ENCODE measurements at regions not wholly inside any gene's neighbourhood (a gene's known extent, or its start where the extent isn't known, plus 50 kb on each side); places are given as distances from the start of the nearest gene placed in this dataset.

DNA sequence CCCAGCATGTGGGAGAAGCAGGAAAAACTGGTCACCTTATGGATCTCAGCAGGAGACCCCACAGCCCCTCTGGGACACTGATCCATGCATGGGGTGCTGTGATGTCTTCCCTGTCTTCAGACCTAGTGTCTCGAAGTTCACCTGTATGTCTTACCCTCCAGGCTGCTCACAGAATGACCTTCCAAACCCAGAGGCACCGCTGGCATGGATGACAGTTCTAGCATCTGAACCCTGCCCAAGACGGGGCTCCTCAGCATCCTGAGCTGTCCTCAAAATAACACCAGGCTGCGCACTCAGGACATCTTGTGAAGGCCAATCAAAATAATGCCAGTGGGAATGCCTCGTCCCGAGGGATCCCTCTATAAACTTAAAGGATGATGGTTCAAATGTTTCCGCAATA lies 824.9 kb downstream of the TBC1D22A start:
- Histone ChIP-seq H3K27me3 (replicated peaks; ENCODE audit: control insufficient read depth, insufficient read depth, low read length) (no peaks in the 10 kb centered on the region), H3K36me3 (ENCODE audit: control insufficient read depth, insufficient read depth, low read length) (no peaks in the 10 kb centered on the region), H3K4me3 (replicated peaks; ENCODE audit: low read depth, low read length) (no peak overlapping the region)
- no peak for TF ChIP-seq CTCF (IDR thresholded peaks at IDR 0.05; ENCODE audit: insufficient read depth, low read length, poor library complexity, severe bottlenecking)
- DNase-seq (ENCODE audit: extremely low read depth, insufficient read length) = no peak

DNA sequence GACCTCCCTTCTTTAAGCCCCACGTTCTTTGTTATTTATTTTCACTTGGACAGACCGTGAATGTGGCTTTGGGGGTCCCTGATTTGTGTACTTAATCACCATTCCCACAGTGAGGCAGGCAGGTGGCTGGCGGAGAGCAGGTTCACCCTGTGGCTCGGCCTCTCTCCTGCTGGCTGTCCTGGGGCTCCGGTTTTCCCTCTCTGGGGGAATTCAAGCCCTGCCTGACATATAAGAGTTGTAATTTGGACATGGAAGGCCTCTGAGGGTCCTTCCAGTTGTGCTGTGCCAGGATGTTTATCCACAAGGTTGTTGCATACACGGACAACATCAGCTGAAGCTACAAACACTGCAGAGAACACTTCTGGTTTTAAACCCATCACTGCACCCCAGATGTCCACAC lies 824.5 kb downstream of the TBC1D22A start:
- no peak overlapping the region for H3K4me3 ChIP-seq (replicated peaks; ENCODE audit: low read depth, low read length)
- no peak for DNase-seq (ENCODE audit: extremely low read depth, insufficient read length)
- H3K27me3 ChIP-seq (replicated peaks; ENCODE audit: control insufficient read depth, insufficient read depth, low read length) = no peaks in the 10 kb centered on the region
- no peak for TF ChIP-seq CTCF (IDR thresholded peaks at IDR 0.05; ENCODE audit: insufficient read depth, low read length, poor library complexity, severe bottlenecking)
- no peaks in the 10 kb centered on the region for H3K36me3 ChIP-seq (ENCODE audit: control insufficient read depth, insufficient read depth, low read length)

DNA sequence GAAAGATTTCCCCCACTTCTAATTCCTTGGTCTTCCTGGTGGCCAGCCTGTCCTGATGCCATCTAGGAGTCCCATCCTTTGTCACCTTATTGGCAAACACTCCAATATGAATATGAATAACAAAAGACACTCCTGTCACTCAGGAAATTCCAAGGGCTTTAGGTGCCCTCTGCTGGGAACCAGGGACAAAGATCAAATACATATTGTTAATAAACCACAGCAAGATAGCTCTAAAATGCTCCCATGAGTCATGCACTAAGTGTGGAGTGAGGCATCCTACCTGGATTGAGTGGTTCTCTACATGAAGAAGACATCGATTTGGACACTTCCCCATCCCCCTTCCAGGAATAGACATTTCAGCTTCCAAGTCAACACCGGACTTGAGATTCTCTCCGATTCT lies 823.6 kb downstream of the TBC1D22A start:
- no peak for TF ChIP-seq CTCF (IDR thresholded peaks at IDR 0.05; ENCODE audit: insufficient read depth, low read length, poor library complexity, severe bottlenecking)
- no peak for DNase-seq (ENCODE audit: extremely low read depth, insufficient read length)
- H3K27me3 ChIP-seq (replicated peaks; ENCODE audit: control insufficient read depth, insufficient read depth, low read length) = no peaks in the 10 kb centered on the region
- H3K36me3 ChIP-seq (ENCODE audit: control insufficient read depth, insufficient read depth, low read length) = no peaks in the 10 kb centered on the region
- H3K4me3 ChIP-seq (replicated peaks; ENCODE audit: low read depth, low read length) = no peak overlapping the region

- Histone ChIP-seq H3K27me3 (replicated peaks; ENCODE audit: control insufficient read depth, insufficient read depth, low read length) (no peaks in the 10 kb centered on the region), H3K36me3 (ENCODE audit: control insufficient read depth, insufficient read depth, low read length) (no peaks in the 10 kb centered on the region), H3K4me3 (replicated peaks; ENCODE audit: low read depth, low read length) (no peak overlapping the region)
- no peak for TF ChIP-seq CTCF (IDR thresholded peaks at IDR 0.05; ENCODE audit: insufficient read depth, low read length, poor library complexity, severe bottlenecking)
- no peak for DNase-seq (ENCODE audit: extremely low read depth, insufficient read length)
Observed at GRCh38 chr22:47583959-47584562, 821.6 kb downstream of the TBC1D22A start.

- no peak for TF ChIP-seq CTCF (IDR thresholded peaks at IDR 0.05; ENCODE audit: insufficient read depth, low read length, poor library complexity, severe bottlenecking)
- H3K36me3 ChIP-seq (ENCODE audit: control insufficient read depth, insufficient read depth, low read length) = no peaks in the 10 kb centered on the region
- H3K27me3 ChIP-seq (replicated peaks; ENCODE audit: control insufficient read depth, insufficient read depth, low read length) = no peaks in the 10 kb centered on the region
- no peak for DNase-seq (ENCODE audit: extremely low read depth, insufficient read length)
- H3K4me3 ChIP-seq (replicated peaks; ENCODE audit: low read depth, low read length) = no peak overlapping the region
Observed at GRCh38 chr22:47582067-47582466, 819.6 kb downstream of the TBC1D22A start.

- H3K4me3 ChIP-seq (replicated peaks; ENCODE audit: low read depth, low read length) = no peak overlapping the region
- H3K27me3 ChIP-seq (replicated peaks; ENCODE audit: control insufficient read depth, insufficient read depth, low read length) = no peaks in the 10 kb centered on the region
- no peaks in the 10 kb centered on the region for H3K36me3 ChIP-seq (ENCODE audit: control insufficient read depth, insufficient read depth, low read length)
- TF ChIP-seq CTCF (IDR thresholded peaks at IDR 0.05; ENCODE audit: insufficient read depth, low read length, poor library complexity, severe bottlenecking) = no peak
- no peak for DNase-seq (ENCODE audit: extremely low read depth, insufficient read length)
Observed at GRCh38 chr22:47580121-47580520, 817.7 kb downstream of the TBC1D22A start.
